ENCODE measurements at regions not wholly inside any gene's neighbourhood (a gene's known extent, or its start where the extent isn't known, plus 50 kb on each side); places are given as distances from the start of the nearest gene placed in this dataset.

DNA sequence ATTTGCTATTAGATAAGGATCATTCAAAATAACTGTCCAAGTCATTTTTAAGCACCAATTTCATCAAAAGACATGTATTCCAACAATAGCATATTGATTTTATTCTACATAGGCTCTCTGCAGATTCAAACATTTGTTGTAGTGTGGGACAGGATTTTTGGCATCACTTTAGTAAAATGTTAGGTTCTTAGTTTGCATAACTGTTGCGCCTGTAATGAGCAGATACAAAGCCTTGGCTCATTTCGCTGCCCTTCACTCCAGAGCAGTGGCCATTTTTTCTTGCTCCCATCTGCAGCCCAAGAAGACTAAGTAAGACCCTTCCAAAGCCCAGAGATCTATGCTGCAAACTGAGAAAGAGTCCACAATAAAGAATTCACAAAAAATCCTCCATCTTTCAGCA, 446.0 kb upstream of the MPDZ start:
- Histone ChIP-seq H3K27me3 (ENCODE audit: control insufficient read depth, insufficient read depth, low read length) (no peaks in the 10 kb centered on the region), H3K4me3 (ENCODE audit: low read length) (no peak overlapping the region), H3K36me3 (ENCODE audit: control insufficient read depth, insufficient read depth, low read length) (no peaks in the 10 kb centered on the region), H3K4me1 (ENCODE audit: control insufficient read depth, insufficient read depth, low read length) (no peaks in the 10 kb centered on the region), H3K9me3 (ENCODE audit: control insufficient read depth, insufficient read depth, low read length) (no peaks in the 10 kb centered on the region), H3K27ac (ENCODE audit: low read length) (no peak overlapping the region)
- DNase-seq (no peak), ATAC-seq (no peak)
- Mint-ChIP-seq H3K4me1 (no peaks in the 10 kb centered on the region), H3K36me3 (no peaks in the 10 kb centered on the region), H3K4me3 (no peak overlapping the region), H3K9me3 (peaks cover 4 to 15% of the 10 kb centered on the region in 2 donors), H3K27me3 (ENCODE audit: low read depth in 2 of 2) (no peaks in the 10 kb centered on the region), H3K27ac (no peak overlapping the region)
- intact Hi-C loops (cut with micrococcal nuclease) = no loop called here
- TF ChIP-seq, protein P1, sequence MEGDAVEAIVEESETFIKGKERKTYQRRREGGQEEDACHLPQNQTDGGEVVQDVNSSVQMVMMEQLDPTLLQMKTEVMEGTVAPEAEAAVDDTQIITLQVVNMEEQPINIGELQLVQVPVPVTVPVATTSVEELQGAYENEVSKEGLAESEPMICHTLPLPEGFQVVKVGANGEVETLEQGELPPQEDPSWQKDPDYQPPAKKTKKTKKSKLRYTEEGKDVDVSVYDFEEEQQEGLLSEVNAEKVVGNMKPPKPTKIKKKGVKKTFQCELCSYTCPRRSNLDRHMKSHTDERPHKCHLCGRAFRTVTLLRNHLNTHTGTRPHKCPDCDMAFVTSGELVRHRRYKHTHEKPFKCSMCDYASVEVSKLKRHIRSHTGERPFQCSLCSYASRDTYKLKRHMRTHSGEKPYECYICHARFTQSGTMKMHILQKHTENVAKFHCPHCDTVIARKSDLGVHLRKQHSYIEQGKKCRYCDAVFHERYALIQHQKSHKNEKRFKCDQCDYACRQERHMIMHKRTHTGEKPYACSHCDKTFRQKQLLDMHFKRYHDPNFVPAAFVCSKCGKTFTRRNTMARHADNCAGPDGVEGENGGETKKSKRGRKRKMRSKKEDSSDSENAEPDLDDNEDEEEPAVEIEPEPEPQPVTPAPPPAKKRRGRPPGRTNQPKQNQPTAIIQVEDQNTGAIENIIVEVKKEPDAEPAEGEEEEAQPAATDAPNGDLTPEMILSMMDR (IDR thresholded peaks at IDR 0.05) = no peak
- 94% methylated on average over 2 of the region's 2 CpGs for WGBS (ENCODE audit: insufficient coverage)

DNA sequence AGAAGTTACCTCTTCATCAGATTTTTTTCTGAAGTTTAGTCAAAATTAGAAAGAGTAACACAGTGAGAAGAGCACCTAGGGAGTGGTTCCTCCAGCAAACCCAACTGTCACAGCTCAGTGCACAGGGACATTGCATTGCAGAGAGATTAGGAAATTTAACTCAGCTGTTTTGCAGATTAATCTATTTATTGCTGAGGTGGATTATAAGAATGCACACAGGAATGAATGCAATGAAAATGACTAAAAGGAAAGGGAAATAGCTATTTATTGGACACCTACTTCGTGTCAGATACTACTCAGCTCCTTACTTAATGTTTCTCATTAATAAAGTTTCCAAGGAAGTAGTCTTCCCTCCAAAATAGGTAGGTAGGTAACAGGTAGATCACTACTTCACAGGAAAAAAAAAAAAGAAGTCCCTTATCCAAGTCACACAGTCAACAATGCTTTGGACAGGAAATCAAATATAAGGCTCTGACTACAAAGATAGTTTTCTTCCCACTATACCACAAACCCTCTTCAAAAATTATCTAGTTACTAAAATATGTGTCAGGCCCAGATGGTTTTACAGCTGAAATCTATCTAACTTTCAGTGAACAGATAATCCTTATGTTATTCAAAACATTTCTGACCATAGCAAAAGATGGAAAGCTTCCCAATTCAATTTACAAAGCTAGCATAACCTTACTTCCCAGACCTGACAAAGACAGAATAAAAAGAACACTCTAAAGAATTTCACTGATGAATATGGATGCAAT, 442.2 kb upstream of the MPDZ start:
- no peaks in the 10 kb centered on the region for H3K9me3 ChIP-seq (ENCODE audit: control insufficient read depth, insufficient read depth, low read length)
- no peak for ATAC-seq
- H3K36me3 Mint-ChIP-seq = no peaks in the 10 kb centered on the region
- H3K9me3 Mint-ChIP-seq = peaks cover 5 to 14% of the 10 kb centered on the region in 2 donors
- no peak for DNase-seq
- TF ChIP-seq, protein P1 (IDR thresholded peaks at IDR 0.05) = no peak
- H3K36me3 ChIP-seq (ENCODE audit: control insufficient read depth, insufficient read depth, low read length) = no peaks in the 10 kb centered on the region
- H3K27ac ChIP-seq (ENCODE audit: low read length) = no peak overlapping the region
- no peaks in the 10 kb centered on the region for H3K27me3 ChIP-seq (ENCODE audit: control insufficient read depth, insufficient read depth, low read length)
- H3K4me3 Mint-ChIP-seq = no peak overlapping the region
- no peaks in the 10 kb centered on the region for H3K27me3 Mint-ChIP-seq (ENCODE audit: low read depth in 2 of 2)
- WGBS (ENCODE audit: insufficient coverage) = no CpG with 5 or more reads among the region's 1 CpG
- intact Hi-C loops (cut with micrococcal nuclease) = no loop called here
- no peak overlapping the region for H3K4me3 ChIP-seq (ENCODE audit: low read length)
- no peaks in the 10 kb centered on the region for H3K4me1 ChIP-seq (ENCODE audit: control insufficient read depth, insufficient read depth, low read length)
- H3K4me1 Mint-ChIP-seq = no peaks in the 10 kb centered on the region
- no peak overlapping the region for H3K27ac Mint-ChIP-seq

DNA sequence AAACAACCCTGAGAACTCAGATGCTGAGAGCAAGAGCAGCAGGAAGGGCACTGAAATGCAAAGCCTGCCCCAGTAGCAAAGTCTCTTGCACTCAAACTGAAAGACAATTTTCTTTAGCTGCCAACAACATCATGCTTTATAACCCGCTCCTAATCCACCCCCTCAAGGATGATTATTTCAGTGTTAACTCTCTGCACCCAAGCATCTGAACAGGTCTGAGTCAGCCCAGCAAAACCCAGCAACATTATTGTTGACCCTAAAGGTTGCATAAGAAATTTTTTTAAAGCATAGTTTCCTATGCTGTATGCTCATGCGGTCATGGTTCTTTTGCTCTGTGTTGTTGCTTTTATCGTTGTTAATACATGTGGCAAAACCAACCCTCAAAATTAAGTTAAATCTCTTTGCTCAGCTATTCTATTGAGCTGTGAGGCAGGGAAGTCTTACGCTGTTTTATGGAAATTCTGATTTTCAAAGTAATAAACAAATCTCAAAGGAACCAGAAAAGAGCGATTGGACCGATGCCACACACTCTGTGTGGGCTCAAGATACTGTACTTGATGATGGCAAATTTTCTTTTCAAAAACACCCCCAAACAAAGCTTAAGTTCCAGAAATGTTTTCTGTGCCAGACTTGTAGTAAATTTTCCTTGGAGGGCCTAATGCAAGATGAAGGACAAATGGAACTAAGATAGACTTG, 440.6 kb upstream of the MPDZ start:
- 96% methylated on average over 6 of the region's 6 CpGs for WGBS (ENCODE audit: insufficient coverage)
- DNase-seq (no peak), ATAC-seq (no peak)
- no peaks in the 10 kb centered on the region for H3K27me3 ChIP-seq (ENCODE audit: control insufficient read depth, insufficient read depth, low read length)
- no peaks in the 10 kb centered on the region for H3K36me3 ChIP-seq (ENCODE audit: control insufficient read depth, insufficient read depth, low read length)
- intact Hi-C loops (cut with micrococcal nuclease) = no loop called here
- no peak overlapping the region for H3K4me3 ChIP-seq (ENCODE audit: low read length)
- H3K4me1 Mint-ChIP-seq = no peaks in the 10 kb centered on the region
- no peak overlapping the region for H3K4me3 Mint-ChIP-seq
- no peaks in the 10 kb centered on the region for H3K4me1 ChIP-seq (ENCODE audit: control insufficient read depth, insufficient read depth, low read length)
- no peak overlapping the region for H3K27ac ChIP-seq (ENCODE audit: low read length)
- H3K27ac Mint-ChIP-seq = no peak overlapping the region
- H3K27me3 Mint-ChIP-seq (ENCODE audit: low read depth in 2 of 2) = no peaks in the 10 kb centered on the region
- H3K36me3 Mint-ChIP-seq = no peaks in the 10 kb centered on the region
- H3K9me3 Mint-ChIP-seq = peaks cover 6 to 16% of the 10 kb centered on the region in 2 donors
- TF ChIP-seq, protein P1 (IDR thresholded peaks at IDR 0.05) = no peak
- no peaks in the 10 kb centered on the region for H3K9me3 ChIP-seq (ENCODE audit: control insufficient read depth, insufficient read depth, low read length)

Data from natural killer cell (primary cell).